HEK293 (cell line): ENCODE measurements at regions not wholly inside any gene's neighbourhood (a gene's known extent, or its start where the extent isn't known, plus 50 kb on each side); places are given as distances from the start of the nearest gene placed in this dataset.

ENCODE experiments used
- CTCF ChIP-seq: fragments of 450-650 bp; formaldehyde crosslinking; IDR thresholded peaks from 2 replicates; pipeline ENCODE4 v1.5.1; 2016; ENCODE audit warnings: missing biosample characterization, missing genetic modification characterization
- ZNF350 ChIP-seq: fragments of 450-650 bp; formaldehyde crosslinking; IDR thresholded peaks from 2 replicates; pipeline ENCODE4 v1.5.0; 2017; ENCODE audit warnings: missing biosample characterization, mild to moderate bottlenecking, missing genetic modification characterization

GRCh38 chr10:43926371-43926770 lies 277.7 kb upstream of the ZNF32 start:
- TF ChIP-seq CTCF (tag by site-specific recombination) (no peak), ZNF350 (tag by site-specific recombination) (no peak)
